ENCODE measurements at regions not wholly inside any gene's neighbourhood (a gene's known extent, or its start where the extent isn't known, plus 50 kb on each side); places are given as distances from the start of the nearest gene placed in this dataset.

GRCh38 chr1:57713501-57713900 is 289.6 kb upstream of the DAB1 start:
- no peak for TF ChIP-seq EZH2 (IDR thresholded peaks at IDR 0.05; ENCODE audit: borderline replicate concordance, low read depth, low read length, poor library complexity, severe bottlenecking)
- no peak for TF ChIP-seq CTCF (conservative IDR thresholded peaks at IDR 0.05; ENCODE audit: low read depth, low read length)
